Karpas-422 (cell line): ENCODE measurements at regions not wholly inside any gene's neighbourhood (a gene's known extent, or its start where the extent isn't known, plus 50 kb on each side); places are given as distances from the start of the nearest gene placed in this dataset.

Source experiments
- DNase-seq: peaks from one replicate; pipeline ENCODE4 v3.0.0-alpha.2; 2015
- H2AFZ ChIP-seq: fragments of 200-600 bp; sonication (generic); 2 replicates; pipeline ENCODE4 v1.6.1; 2014; ENCODE audit warnings: antibody characterized with exemption, low read length, mixed read lengths
- H3K27ac ChIP-seq: fragments of 200-600 bp; sonication (generic); 2 replicates; pipeline ENCODE4 v1.5.1; 2014; ENCODE audit warnings: mild to moderate bottlenecking, low read length, moderate library complexity
- H3K27me3 ChIP-seq: fragments of 200-600 bp; sonication (generic); 2 replicates; pipeline ENCODE4 v1.6.1; 2014; ENCODE audit warnings: low read length, mixed read lengths
- H3K36me3 ChIP-seq: fragments of 200-600 bp; sonication (generic); 2 replicates; pipeline ENCODE4 v1.6.1; 2014; ENCODE audit warnings: low read length, mixed read lengths; ENCODE audit not compliant: insufficient read depth
- H3K4me1 ChIP-seq: fragments of 200-600 bp; sonication (generic); 2 replicates; pipeline ENCODE4 v1.6.1; 2014; ENCODE audit warnings: mild to moderate bottlenecking, low read length, mixed read lengths
- H3K4me2 ChIP-seq: fragments of 200-600 bp; sonication (generic); 2 replicates; pipeline ENCODE4 v1.6.1; 2014; ENCODE audit warnings: low read length, low read depth, mild to moderate bottlenecking; ENCODE audit not compliant: poor library complexity, severe bottlenecking
- H3K4me3 ChIP-seq: fragments of 200-600 bp; sonication (generic); 2 replicates; pipeline ENCODE4 v1.5.1; 2014; ENCODE audit warnings: mild to moderate bottlenecking, antibody characterized with exemption, low read length, mixed read lengths
- H3K79me2 ChIP-seq: fragments of 200-600 bp; sonication (generic); 2 replicates; pipeline ENCODE4 v1.6.1; 2014; ENCODE audit warnings: mild to moderate bottlenecking, low read length, mixed read lengths
- H3K9ac ChIP-seq: fragments of 200-600 bp; sonication (generic); 2 replicates; pipeline ENCODE4 v1.6.0; 2014; ENCODE audit warnings: low read length
- H3K9me2 ChIP-seq: fragments of 200-600 bp; sonication (generic), shearing (Covaris generic); replicated peaks from 2 replicates; pipeline ENCODE4 v1.6.0; 2014; ENCODE audit warnings: mild to moderate bottlenecking, low read length, moderate library complexity; ENCODE audit not compliant: insufficient read depth
- H3K9me3 ChIP-seq: fragments of 300-700, 200-600 bp; sonication (generic); 2 replicates; pipeline ENCODE4 v1.6.1; 2014; ENCODE audit warnings: low read length, mixed read lengths
- H4K20me1 ChIP-seq: fragments of 200-600 bp; sonication (generic); 2 replicates; pipeline ENCODE4 v1.6.1; 2014; ENCODE audit warnings: mild to moderate bottlenecking, antibody characterized with exemption, low read length, low read depth; ENCODE audit not compliant: insufficient read depth

- no peak overlapping the region for H3K4me2 ChIP-seq
- H2AFZ ChIP-seq = no peak overlapping the region
These were observed 119.7 kb upstream of the PRDM1 start for GRCh38 chr6:105966481-105966880.

GRCh38 chr6:105964979-105965760, 121.0 kb upstream of the PRDM1 start:
- H3K27ac ChIP-seq = no peak overlapping the region
- H3K4me2 ChIP-seq = no peak overlapping the region
- no peaks in the 10 kb centered on the region for H3K4me1 ChIP-seq
- H3K9me3 ChIP-seq = no peaks in the 10 kb centered on the region
- DNase-seq = no peak
- no peak overlapping the region for H3K4me3 ChIP-seq
- H3K27me3 ChIP-seq = no peaks in the 10 kb centered on the region
- no peak overlapping the region for H3K9ac ChIP-seq
- no peak overlapping the region for H2AFZ ChIP-seq
- H4K20me1 ChIP-seq = no peaks in the 10 kb centered on the region
- H3K79me2 ChIP-seq = no peaks in the 10 kb centered on the region
- H3K36me3 ChIP-seq = no peaks in the 10 kb centered on the region
- H3K9me2 ChIP-seq = no peaks in the 10 kb centered on the region

More at GRCh38 chr6:105966481-105966880, 119.7 kb upstream of the PRDM1 start:
- no peaks in the 10 kb centered on the region for H3K27me3 ChIP-seq
- H3K27ac ChIP-seq = no peak overlapping the region
- H3K4me3 ChIP-seq = no peak overlapping the region
- no peak overlapping the region for H3K9ac ChIP-seq
- H4K20me1 ChIP-seq = no peaks in the 10 kb centered on the region
- H3K36me3 ChIP-seq = no peaks in the 10 kb centered on the region
- no peaks in the 10 kb centered on the region for H3K79me2 ChIP-seq
- no peaks in the 10 kb centered on the region for H3K9me2 ChIP-seq
- no peaks in the 10 kb centered on the region for H3K9me3 ChIP-seq
- no peaks in the 10 kb centered on the region for H3K4me1 ChIP-seq
- DNase-seq = no peak

GRCh38 chr6:105954148-105954547, 132.0 kb upstream of the PRDM1 start:
- no peak overlapping the region for H2AFZ ChIP-seq
- H3K9ac ChIP-seq = no peak overlapping the region
- H3K9me3 ChIP-seq = no peaks in the 10 kb centered on the region
- no peaks in the 10 kb centered on the region for H4K20me1 ChIP-seq
- no peak overlapping the region for H3K4me3 ChIP-seq
- no peaks in the 10 kb centered on the region for H3K79me2 ChIP-seq
- no peaks in the 10 kb centered on the region for H3K27me3 ChIP-seq
- DNase-seq = no peak
- H3K9me2 ChIP-seq = no peaks in the 10 kb centered on the region
- H3K4me1 ChIP-seq = peaks cover 19% of the 10 kb centered on the region
- no peaks in the 10 kb centered on the region for H3K36me3 ChIP-seq
- no peak overlapping the region for H3K27ac ChIP-seq
- H3K4me2 ChIP-seq = no peak overlapping the region

- Histone ChIP-seq H3K9ac (no peak overlapping the region), H3K27ac (no peak overlapping the region), H3K4me2 (no peak overlapping the region), H4K20me1 (no peaks in the 10 kb centered on the region), H3K79me2 (no peaks in the 10 kb centered on the region), H3K9me3 (no peaks in the 10 kb centered on the region), H3K27me3 (no peaks in the 10 kb centered on the region), H3K4me1 (peaks cover 19% of the 10 kb centered on the region), H3K9me2 (no peaks in the 10 kb centered on the region), H3K4me3 (no peak overlapping the region), H3K36me3 (no peaks in the 10 kb centered on the region), H2AFZ (no peak overlapping the region)
- no peak for DNase-seq
These were observed 133.1 kb upstream of the PRDM1 start for GRCh38 chr6:105952772-105953690.

GRCh38 chr6:105952326-105952725, 133.8 kb upstream of the PRDM1 start:
- H3K27me3 ChIP-seq = no peaks in the 10 kb centered on the region
- H3K27ac ChIP-seq = no peak overlapping the region
- DNase-seq = no peak
- H3K9me2 ChIP-seq = no peaks in the 10 kb centered on the region
- H3K79me2 ChIP-seq = no peaks in the 10 kb centered on the region
- no peaks in the 10 kb centered on the region for H4K20me1 ChIP-seq
- peaks cover 19% of the 10 kb centered on the region for H3K4me1 ChIP-seq
- no peaks in the 10 kb centered on the region for H3K36me3 ChIP-seq
- no peak overlapping the region for H3K9ac ChIP-seq
- no peak overlapping the region for H2AFZ ChIP-seq
- H3K4me2 ChIP-seq = no peak overlapping the region
- no peaks in the 10 kb centered on the region for H3K9me3 ChIP-seq
- H3K4me3 ChIP-seq = no peak overlapping the region

GRCh38 chr6:105951322-105951721, 134.8 kb upstream of the PRDM1 start:
- Histone ChIP-seq H2AFZ (no peak overlapping the region), H3K4me2 (no peak overlapping the region), H3K9me3 (no peaks in the 10 kb centered on the region)

GRCh38 chr6:105949869-105950268, 136.3 kb upstream of the PRDM1 start:
- H3K9me3 ChIP-seq = no peaks in the 10 kb centered on the region
- no peak overlapping the region for H3K4me3 ChIP-seq
- H4K20me1 ChIP-seq = no peaks in the 10 kb centered on the region
- H3K9ac ChIP-seq = no peak overlapping the region
- no peak overlapping the region for H3K27ac ChIP-seq
- DNase-seq = no peak
- H3K27me3 ChIP-seq = no peaks in the 10 kb centered on the region
- H3K36me3 ChIP-seq = no peaks in the 10 kb centered on the region
- no peaks in the 10 kb centered on the region for H3K9me2 ChIP-seq
- no peak overlapping the region for H2AFZ ChIP-seq
- peaks cover 19% of the 10 kb centered on the region for H3K4me1 ChIP-seq
- no peaks in the 10 kb centered on the region for H3K79me2 ChIP-seq
- no peak overlapping the region for H3K4me2 ChIP-seq

More at GRCh38 chr6:105951322-105951721, 134.8 kb upstream of the PRDM1 start:
- Histone ChIP-seq H3K4me3 (no peak overlapping the region), H3K9ac (no peak overlapping the region), H3K4me1 (peaks cover 19% of the 10 kb centered on the region), H3K79me2 (no peaks in the 10 kb centered on the region), H4K20me1 (no peaks in the 10 kb centered on the region), H3K36me3 (no peaks in the 10 kb centered on the region), H3K9me2 (no peaks in the 10 kb centered on the region), H3K27me3 (no peaks in the 10 kb centered on the region), H3K27ac (no peak overlapping the region)
- DNase-seq = no peak

GRCh38 chr6:105943514-105943913, 142.6 kb upstream of the PRDM1 start:
- H3K36me3 ChIP-seq = no peaks in the 10 kb centered on the region
- DNase-seq = no peak
- no peak overlapping the region for H2AFZ ChIP-seq
- H3K9ac ChIP-seq = no peak overlapping the region
- H3K4me3 ChIP-seq = no peak overlapping the region
- no peaks in the 10 kb centered on the region for H3K4me1 ChIP-seq
- no peaks in the 10 kb centered on the region for H3K9me2 ChIP-seq
- H3K4me2 ChIP-seq = no peak overlapping the region
- no peaks in the 10 kb centered on the region for H3K9me3 ChIP-seq
- no peaks in the 10 kb centered on the region for H3K79me2 ChIP-seq
- no peaks in the 10 kb centered on the region for H4K20me1 ChIP-seq
- H3K27ac ChIP-seq = no peak overlapping the region
- H3K27me3 ChIP-seq = no peaks in the 10 kb centered on the region; the same call in 1 of the 2 replicates
